ENCODE measurements at regions not wholly inside any gene's neighbourhood (a gene's known extent, or its start where the extent isn't known, plus 50 kb on each side); places are given as distances from the start of the nearest gene placed in this dataset.

GRCh38 chr3:105118905-105119304, 247.8 kb upstream of the ALCAM start:
- no peak for TF ChIP-seq CTCF (IDR thresholded peaks at IDR 0.05; ENCODE audit: control insufficient read depth, extremely low read depth, insufficient read depth)
- H3K4me3 ChIP-seq (ENCODE audit: low read depth, low read length), result no peak overlapping the region
- no peak for DNase-seq (ENCODE audit: low read depth)

GRCh38 chr3:105119801-105120340, 246.8 kb upstream of the ALCAM start:
- no peak overlapping the region for H3K4me3 ChIP-seq (ENCODE audit: low read depth, low read length)
- no peak for DNase-seq (ENCODE audit: low read depth)
- TF ChIP-seq CTCF (IDR thresholded peaks at IDR 0.05; ENCODE audit: control insufficient read depth, extremely low read depth, insufficient read depth), result no peak

GRCh38 chr3:105130911-105131310, 235.8 kb upstream of the ALCAM start:
- no peak overlapping the region for H3K4me3 ChIP-seq (ENCODE audit: low read depth, low read length)
- no peak for TF ChIP-seq CTCF (IDR thresholded peaks at IDR 0.05; ENCODE audit: control insufficient read depth, extremely low read depth, insufficient read depth)
- DNase-seq (ENCODE audit: low read depth), result no peak

- no peak overlapping the region for H3K4me3 ChIP-seq (ENCODE audit: low read depth, low read length)
- no peak for DNase-seq (ENCODE audit: low read depth)
- no peak for TF ChIP-seq CTCF (IDR thresholded peaks at IDR 0.05; ENCODE audit: control insufficient read depth, extremely low read depth, insufficient read depth)
Observed at GRCh38 chr3:105137911-105138310, 228.8 kb upstream of the ALCAM start.

GRCh38 chr3:105139881-105140560, 226.7 kb upstream of the ALCAM start:
- no peak for TF ChIP-seq CTCF (IDR thresholded peaks at IDR 0.05; ENCODE audit: control insufficient read depth, extremely low read depth, insufficient read depth)
- no peak overlapping the region for H3K4me3 ChIP-seq (ENCODE audit: low read depth, low read length)
- peak; percentile 30 for DNase-seq (ENCODE audit: low read depth)

GRCh38 chr3:105140899-105141367, 225.8 kb upstream of the ALCAM start:
- no peak for TF ChIP-seq CTCF (IDR thresholded peaks at IDR 0.05; ENCODE audit: control insufficient read depth, extremely low read depth, insufficient read depth)
- peak; percentile 99 for DNase-seq (ENCODE audit: low read depth)
- H3K4me3 ChIP-seq (ENCODE audit: low read depth, low read length), result no peak overlapping the region

GRCh38 chr3:105144837-105145236, 221.9 kb upstream of the ALCAM start:
- no peak for TF ChIP-seq CTCF (IDR thresholded peaks at IDR 0.05; ENCODE audit: control insufficient read depth, extremely low read depth, insufficient read depth)
- DNase-seq (ENCODE audit: low read depth), result no peak
- H3K4me3 ChIP-seq (ENCODE audit: low read depth, low read length), result no peak overlapping the region
